Ishikawa (cell line): ENCODE measurements at regions not wholly inside any gene's neighbourhood (a gene's known extent, or its start where the extent isn't known, plus 50 kb on each side); places are given as distances from the start of the nearest gene placed in this dataset.

Experiments
- CREB1 ChIP-seq: IDR thresholded peaks from 2 replicates; pipeline ENCODE4 v1.6.1; 2012; ENCODE audit warnings: low read depth
- EGR1 ChIP-seq: IDR thresholded peaks from 2 replicates; pipeline ENCODE4 v1.6.1; 2012
- EP300 ChIP-seq: IDR thresholded peaks from 2 replicates; pipeline ENCODE4 v1.6.1; 2012; ENCODE audit warnings: borderline replicate concordance
- RAD21 ChIP-seq: IDR thresholded peaks from 2 replicates; pipeline ENCODE4 v1.6.1; 2012; ENCODE audit warnings: low read depth
- TCF12 ChIP-seq: IDR thresholded peaks from 2 replicates; pipeline ENCODE4 v1.6.1; 2012; ENCODE audit warnings: low read depth
- TF ChIP-seq, protein P1 (sequence below): IDR thresholded peaks from 2 replicates; pipeline ENCODE4 v1.6.1; 2012
- TF ChIP-seq, protein P2 (sequence below): IDR thresholded peaks from 2 replicates; pipeline ENCODE4 v1.6.1; 2012; ENCODE audit warnings: low read depth, mild to moderate bottlenecking

DNA sequence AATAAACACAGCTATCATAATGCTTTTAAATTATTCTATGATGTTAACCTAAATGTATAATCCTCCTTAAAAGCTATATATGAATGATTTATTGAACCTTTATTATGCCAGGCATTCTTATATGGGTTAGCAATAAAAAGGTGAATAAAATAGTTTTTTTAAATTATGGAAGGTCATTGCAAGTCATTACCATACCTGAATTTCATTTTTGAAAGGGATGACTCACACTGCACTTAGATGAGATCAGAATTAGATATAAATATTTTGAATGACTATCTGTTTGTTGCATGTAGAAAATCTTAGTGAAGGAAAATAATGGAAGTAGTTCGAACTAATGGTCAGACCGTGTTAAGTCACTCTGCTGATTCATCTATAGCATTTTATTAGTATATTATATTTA, 822.3 kb downstream of the LUZP2 start:
- TF ChIP-seq, protein P1, sequence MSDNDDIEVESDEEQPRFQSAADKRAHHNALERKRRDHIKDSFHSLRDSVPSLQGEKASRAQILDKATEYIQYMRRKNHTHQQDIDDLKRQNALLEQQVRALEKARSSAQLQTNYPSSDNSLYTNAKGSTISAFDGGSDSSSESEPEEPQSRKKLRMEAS, result no peak
- no peak for TF ChIP-seq TCF12
- no peak for TF ChIP-seq EP300
- TF ChIP-seq CREB1, result no peak
- TF ChIP-seq, protein P2, sequence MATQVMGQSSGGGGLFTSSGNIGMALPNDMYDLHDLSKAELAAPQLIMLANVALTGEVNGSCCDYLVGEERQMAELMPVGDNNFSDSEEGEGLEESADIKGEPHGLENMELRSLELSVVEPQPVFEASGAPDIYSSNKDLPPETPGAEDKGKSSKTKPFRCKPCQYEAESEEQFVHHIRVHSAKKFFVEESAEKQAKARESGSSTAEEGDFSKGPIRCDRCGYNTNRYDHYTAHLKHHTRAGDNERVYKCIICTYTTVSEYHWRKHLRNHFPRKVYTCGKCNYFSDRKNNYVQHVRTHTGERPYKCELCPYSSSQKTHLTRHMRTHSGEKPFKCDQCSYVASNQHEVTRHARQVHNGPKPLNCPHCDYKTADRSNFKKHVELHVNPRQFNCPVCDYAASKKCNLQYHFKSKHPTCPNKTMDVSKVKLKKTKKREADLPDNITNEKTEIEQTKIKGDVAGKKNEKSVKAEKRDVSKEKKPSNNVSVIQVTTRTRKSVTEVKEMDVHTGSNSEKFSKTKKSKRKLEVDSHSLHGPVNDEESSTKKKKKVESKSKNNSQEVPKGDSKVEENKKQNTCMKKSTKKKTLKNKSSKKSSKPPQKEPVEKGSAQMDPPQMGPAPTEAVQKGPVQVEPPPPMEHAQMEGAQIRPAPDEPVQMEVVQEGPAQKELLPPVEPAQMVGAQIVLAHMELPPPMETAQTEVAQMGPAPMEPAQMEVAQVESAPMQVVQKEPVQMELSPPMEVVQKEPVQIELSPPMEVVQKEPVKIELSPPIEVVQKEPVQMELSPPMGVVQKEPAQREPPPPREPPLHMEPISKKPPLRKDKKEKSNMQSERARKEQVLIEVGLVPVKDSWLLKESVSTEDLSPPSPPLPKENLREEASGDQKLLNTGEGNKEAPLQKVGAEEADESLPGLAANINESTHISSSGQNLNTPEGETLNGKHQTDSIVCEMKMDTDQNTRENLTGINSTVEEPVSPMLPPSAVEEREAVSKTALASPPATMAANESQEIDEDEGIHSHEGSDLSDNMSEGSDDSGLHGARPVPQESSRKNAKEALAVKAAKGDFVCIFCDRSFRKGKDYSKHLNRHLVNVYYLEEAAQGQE, result no peak
- no peak for TF ChIP-seq RAD21
- no peak for TF ChIP-seq EGR1
